HG02870 (cell line): ENCODE measurements at regions not wholly inside any gene's neighbourhood (a gene's known extent, or its start where the extent isn't known, plus 50 kb on each side); places are given as distances from the start of the nearest gene placed in this dataset.

Experiments used
- ATAC-seq: cut with Tn5 transposase; IDR thresholded peaks from one replicate; pipeline ENCODE4 v1.9.1; 2021; ENCODE audit warnings: mild to moderate bottlenecking, moderate library complexity; ENCODE audit not compliant: unreplicated experiment

- ATAC-seq: no peak
These were observed 1278.0 kb upstream of the MAP3K7 start for GRCh38 chr6:91864911-91865310.

DNA sequence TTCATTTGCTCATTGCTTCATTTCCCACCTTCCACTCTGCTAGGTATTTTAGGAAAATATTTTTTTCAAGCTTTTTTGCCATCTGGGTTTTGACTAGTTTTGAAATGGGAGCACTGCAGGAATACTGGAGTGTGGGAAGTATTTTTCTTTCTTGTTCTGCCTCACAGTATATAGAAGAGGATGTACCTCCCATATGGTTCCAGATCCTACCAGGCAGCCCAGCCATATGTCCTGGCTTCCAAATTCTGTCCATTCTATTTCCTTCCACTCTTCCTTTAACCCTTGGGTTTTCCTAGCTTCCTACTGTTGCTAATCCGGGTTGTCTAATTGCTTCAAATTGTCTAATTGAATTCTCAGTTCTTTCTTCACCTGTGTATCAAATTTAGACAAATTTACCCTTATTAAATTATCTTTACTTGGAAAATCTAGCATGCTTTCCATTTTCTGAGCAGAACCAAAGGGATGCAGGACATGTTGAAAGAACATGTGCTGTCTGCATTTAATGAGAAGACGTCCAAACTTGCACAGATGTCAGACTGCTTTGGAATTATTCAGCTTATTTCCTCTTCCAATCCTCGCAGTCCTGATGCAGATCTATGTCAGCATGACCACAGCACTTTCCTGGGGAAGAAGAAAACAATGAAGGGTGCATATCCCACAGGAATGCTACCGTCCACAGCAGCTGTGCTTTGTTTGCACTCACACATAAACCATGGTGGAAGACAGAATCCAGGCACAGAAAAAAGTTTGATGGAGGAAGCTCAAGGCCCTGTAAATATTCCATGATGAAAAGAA lies 1273.9 kb upstream of the MAP3K7 start:
- ATAC-seq: no peak

- no peak for ATAC-seq
These were observed 1265.4 kb upstream of the MAP3K7 start for GRCh38 chr6:91852252-91852651.

DNA sequence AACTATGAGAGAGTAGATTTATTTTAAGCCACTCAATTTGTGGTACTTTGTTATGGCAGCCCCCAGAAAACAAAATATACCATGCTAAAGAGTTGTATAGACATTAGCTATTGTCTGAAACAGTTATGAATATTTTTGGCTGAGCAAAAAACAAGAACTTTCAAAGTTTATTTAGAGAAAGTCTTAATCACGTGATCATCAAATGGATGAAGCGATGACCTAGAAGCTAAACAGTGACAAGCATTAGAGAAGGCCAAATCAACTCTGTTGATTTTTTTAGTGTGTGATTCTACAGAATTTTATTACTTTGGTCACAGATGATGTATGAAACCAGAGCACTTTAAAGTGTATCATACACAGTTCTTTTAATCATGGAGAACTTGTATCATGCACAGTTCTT lies 1247.9 kb upstream of the MAP3K7 start:
- no peak for ATAC-seq

DNA sequence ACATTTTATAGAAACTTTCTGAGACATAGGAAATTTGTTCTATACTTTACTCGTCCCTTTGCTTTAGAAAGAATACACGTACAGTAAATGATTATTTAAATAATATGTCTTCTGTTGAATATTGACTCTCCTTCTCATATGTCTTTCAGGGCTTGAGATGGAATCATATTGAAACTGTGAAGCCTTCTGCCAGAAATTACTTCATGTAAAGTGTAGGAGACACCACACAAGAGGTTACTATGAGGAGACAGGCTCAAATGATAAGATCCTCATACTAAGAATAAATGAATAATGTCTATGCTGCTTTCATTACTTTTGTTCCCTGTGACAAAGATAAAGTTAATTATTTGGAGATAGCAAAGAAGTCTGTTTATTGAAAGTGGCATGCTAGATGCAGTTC lies 1240.3 kb upstream of the MAP3K7 start:
- ATAC-seq: no peak

- no peak for ATAC-seq
These were observed 1239.3 kb upstream of the MAP3K7 start for GRCh38 chr6:91826128-91826527.

DNA sequence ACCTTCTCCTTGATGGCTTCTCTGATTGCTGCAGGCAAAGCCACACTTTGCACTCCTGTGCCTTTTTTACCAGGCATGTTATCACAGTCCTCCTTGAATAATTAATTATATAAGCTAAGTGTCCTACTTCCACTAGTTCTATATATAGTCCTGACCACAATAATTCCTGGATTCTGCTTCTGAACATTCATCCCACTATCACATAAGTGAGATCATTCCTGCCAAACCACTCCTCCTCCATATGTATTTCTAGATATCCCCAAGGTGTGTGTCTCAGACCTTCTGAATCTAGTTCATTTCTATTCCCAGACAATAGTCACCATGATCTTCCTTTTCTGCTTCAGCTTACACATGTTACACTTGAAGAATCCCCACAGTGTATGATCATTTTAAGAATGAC lies 1237.5 kb upstream of the MAP3K7 start:
- ATAC-seq: no peak

- ATAC-seq: no peak
These were observed 1235.7 kb upstream of the MAP3K7 start for GRCh38 chr6:91822581-91822980.

GRCh38 chr6:91816335-91816734 lies 1229.5 kb upstream of the MAP3K7 start:
- no peak for ATAC-seq

- no peak for ATAC-seq
These were observed 1226.8 kb upstream of the MAP3K7 start for GRCh38 chr6:91813641-91814040.

DNA sequence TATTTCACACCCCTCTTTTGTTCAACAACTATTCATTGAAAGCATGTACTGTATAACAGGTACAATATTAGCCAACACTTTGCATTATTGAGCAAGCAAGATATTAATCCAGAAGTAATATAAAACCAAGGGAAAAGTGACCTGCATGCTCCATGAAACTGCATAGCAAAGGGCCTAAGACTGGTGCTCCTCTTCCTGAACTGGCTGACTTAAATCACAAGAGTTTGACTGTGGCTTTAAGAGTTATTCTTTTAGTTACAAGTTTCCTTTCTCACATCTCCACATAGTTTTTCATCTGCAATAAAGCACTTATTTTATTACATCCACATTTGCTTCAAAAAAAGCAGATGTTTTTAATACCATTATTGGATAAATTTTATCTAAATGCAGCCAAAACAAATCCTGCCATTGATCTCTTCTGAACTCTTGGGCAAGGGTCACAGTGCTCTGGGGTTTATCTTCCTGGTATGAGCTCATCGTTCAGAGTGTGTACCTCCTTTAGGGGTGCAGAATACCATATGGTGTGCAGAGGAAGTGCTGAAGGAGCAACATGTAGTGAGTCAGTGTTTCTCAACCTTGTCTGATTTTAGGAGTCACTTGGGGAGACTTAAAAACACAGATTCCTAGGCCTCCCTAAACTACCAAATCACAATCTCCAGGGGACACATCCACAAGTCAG lies 1225.9 kb upstream of the MAP3K7 start:
- ATAC-seq: no peak

DNA sequence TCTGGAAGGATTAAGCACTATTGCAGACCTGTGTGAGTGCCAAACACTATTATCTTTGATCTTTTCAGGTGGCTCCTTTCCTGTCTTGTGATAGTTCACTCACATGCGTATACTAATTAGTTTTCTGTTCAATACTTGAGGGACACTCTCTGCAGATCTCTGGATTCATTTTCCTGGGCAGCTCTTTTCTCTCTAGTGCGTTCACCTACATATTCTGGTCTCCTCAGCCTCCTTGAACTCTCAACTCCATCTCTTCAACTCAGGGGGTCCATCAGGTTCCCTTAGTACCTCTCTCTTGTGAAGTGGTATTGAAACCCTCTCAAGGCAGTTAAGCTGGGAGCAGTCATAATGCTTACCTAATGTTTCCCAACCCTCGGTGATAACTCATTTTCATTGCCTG lies 1218.1 kb upstream of the MAP3K7 start:
- no peak for ATAC-seq

DNA sequence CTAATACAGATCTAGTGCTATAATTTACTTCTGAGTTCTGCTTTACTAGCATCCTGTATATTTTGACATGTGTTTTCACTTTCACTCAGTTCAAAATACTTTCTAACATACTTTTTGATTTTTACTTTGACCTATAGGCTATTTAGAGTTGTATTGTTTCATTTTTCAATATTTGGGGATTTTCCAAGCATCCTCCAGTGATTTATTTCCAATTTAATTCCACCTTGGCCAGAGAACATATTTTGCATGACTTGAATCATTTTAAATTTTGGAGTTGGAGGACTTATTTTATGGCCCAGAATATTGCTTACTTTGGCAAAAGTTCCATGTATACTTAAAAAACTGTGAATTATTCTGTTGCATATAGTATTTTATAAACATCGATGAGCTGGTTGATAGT lies 1215.6 kb upstream of the MAP3K7 start:
- no peak for ATAC-seq

GRCh38 chr6:91796603-91797002 lies 1209.7 kb upstream of the MAP3K7 start:
- no peak for ATAC-seq

DNA sequence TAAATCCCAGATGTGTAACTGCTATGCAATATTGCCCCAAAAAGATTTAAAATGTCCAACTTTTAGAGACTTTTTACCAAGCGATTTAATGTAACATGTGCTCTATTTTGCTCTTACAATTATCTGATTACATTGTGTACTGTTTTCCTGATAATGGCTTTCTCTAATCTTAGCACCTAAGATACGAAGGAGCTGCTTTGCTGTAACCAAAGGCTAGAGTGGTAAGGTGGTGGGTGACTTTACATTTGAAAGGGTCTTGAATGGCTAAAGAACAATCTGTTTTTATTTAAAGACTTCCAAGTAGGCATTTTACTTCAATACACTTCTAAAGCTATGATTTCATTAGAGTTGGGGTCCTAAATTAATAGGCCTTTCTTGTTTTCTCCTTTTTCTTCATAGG lies 1201.6 kb upstream of the MAP3K7 start:
- ATAC-seq: no peak

GRCh38 chr6:91786474-91787184 lies 1199.8 kb upstream of the MAP3K7 start:
- no peak for ATAC-seq

DNA sequence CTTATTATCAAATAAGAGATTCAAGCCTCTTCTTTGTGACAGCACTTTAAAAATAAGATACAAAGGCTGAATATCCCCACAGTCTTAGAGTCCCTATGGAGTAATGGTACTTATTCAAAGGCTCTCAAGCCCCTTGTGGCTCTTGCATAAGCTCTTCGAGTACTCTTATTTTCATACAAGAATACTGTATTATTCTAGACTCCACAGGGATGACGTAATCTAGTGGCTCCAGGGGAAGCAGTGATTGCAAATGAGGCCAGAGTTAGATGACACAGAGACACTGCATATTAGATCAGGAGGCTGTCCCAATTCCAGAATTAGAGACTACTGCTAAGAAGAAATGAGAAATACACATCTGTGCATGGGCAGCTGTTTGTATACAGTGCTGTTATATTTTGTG lies 1195.9 kb upstream of the MAP3K7 start:
- ATAC-seq: no peak

- ATAC-seq: no peak
These were observed 1195.1 kb upstream of the MAP3K7 start for GRCh38 chr6:91781946-91782345.

- ATAC-seq: no peak
These were observed 1193.4 kb upstream of the MAP3K7 start for GRCh38 chr6:91780270-91780669.

- no peak for ATAC-seq
These were observed 1174.7 kb upstream of the MAP3K7 start for GRCh38 chr6:91761621-91762020.

- no peak for ATAC-seq
These were observed 1167.8 kb upstream of the MAP3K7 start for GRCh38 chr6:91754691-91755090.

GRCh38 chr6:91751526-91751925 lies 1164.7 kb upstream of the MAP3K7 start:
- no peak for ATAC-seq
